Choroid plexus epithelial cell (primary cell): ENCODE measurements at regions not wholly inside any gene's neighbourhood (a gene's known extent, or its start where the extent isn't known, plus 50 kb on each side); places are given as distances from the start of the nearest gene placed in this dataset.
A peak's percentile ranks its signal among the peaks of the same experiment; 100 is the strongest.
"Not testable (repeated sequence)": the region's sequence is repeated elsewhere in the genome, so short reads cannot be mapped to it uniquely, and the experiment has no call there.

Experiments used
- DNase-seq: peaks from one replicate; pipeline ENCODE4 v3.0.0-alpha.2; 2010; ENCODE audit warnings: low read depth
- H3K4me3 ChIP-seq: 2 replicates; pipeline ENCODE4 v1.5.1; 2011; ENCODE audit warnings: low read depth, mild to moderate bottlenecking, control low read depth, low read length, moderate library complexity
- TF ChIP-seq, protein P1 (sequence below): conservative IDR thresholded peaks from 2 replicates; pipeline ENCODE4 v1.5.1; 2011; ENCODE audit warnings: low read depth, mild to moderate bottlenecking, control low read depth, inconsistent platforms, low read length, moderate library complexity

DNA sequence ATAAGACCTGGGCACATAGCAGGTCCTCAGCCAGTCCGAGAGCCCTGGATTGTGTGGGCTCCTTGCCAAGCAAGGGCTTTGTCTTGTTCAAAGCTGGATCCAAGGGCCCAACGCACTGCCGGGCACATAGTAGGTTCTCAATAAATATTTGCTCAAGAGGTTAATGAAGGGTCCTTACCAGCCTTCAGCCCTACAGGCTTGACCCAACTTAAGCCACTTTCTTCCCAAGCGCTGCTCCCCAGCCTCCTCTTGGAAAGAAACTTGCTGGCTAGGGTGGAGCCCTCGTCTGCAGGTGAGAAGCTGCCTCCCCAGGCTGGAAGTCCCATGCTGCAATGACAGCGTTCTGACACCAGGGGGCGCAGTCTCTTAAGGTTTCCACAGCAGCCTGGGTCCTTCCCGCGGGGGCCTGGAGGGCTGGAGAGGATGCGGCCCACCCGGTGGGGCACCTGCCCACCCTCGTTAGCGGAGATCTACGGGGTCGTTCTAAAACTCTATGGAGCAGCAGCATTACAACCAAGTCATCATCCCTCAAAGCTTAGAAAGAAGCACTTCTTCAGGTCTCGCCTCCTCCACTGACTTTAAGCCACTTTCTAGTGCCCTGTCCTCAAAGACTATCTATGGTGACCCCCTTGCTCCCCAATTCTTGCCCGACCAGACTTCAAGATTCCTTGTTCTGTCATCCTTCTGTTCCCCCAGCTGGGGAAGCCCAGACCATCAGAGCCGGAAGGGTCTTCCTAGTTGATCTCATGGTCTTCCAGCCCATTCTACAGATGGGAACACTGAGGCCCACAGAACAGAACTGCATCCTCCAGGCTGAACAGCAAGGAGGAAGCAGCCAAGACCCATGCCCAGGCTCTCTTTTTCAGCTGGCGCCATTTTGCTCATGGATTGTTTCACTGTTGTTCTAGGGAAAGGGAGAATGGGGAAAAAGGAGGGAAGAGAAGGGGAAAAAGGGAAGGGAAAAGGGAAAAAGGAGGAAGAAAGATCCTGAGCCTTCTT is 115.4 kb downstream of the LHX2 start:
- TF ChIP-seq, protein P1, sequence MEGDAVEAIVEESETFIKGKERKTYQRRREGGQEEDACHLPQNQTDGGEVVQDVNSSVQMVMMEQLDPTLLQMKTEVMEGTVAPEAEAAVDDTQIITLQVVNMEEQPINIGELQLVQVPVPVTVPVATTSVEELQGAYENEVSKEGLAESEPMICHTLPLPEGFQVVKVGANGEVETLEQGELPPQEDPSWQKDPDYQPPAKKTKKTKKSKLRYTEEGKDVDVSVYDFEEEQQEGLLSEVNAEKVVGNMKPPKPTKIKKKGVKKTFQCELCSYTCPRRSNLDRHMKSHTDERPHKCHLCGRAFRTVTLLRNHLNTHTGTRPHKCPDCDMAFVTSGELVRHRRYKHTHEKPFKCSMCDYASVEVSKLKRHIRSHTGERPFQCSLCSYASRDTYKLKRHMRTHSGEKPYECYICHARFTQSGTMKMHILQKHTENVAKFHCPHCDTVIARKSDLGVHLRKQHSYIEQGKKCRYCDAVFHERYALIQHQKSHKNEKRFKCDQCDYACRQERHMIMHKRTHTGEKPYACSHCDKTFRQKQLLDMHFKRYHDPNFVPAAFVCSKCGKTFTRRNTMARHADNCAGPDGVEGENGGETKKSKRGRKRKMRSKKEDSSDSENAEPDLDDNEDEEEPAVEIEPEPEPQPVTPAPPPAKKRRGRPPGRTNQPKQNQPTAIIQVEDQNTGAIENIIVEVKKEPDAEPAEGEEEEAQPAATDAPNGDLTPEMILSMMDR: peak; percentile 91
- DNase-seq: peak; percentile 77

DNA sequence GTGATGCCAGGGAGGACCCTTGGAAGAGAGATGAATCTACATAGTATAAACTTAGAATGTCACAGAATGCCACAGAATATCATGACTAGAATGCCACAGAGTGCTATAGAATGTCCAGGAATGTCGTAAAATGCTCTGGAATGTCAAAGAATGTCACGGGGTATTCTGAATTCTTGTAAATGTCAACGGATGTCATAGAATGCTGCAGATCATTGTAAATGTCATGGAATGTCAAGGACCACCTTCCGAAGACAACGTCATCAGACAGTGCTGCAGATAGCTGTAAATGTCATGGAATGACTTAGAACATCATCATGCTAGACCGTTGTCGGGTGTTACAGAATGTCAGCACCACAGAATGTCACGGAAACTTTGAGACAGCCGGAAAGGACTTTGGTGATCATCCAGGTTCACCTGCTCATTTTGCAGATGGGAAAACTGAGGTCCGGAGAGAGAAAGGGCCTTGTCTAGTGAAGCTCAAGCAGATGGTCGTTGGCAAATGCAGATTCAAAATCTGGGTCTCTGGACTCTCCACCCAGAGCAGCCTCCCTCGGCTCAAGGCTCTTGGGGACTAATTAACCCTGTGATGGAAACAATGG is 117.1 kb downstream of the LHX2 start:
- DNase-seq: no peak
- H3K4me3 ChIP-seq: no peak overlapping the region
- TF ChIP-seq, protein P1: no peak

More for the DNA sequence above, 115.4 kb downstream of the LHX2 start:
- H3K4me3 ChIP-seq: no peak overlapping the region

DNA sequence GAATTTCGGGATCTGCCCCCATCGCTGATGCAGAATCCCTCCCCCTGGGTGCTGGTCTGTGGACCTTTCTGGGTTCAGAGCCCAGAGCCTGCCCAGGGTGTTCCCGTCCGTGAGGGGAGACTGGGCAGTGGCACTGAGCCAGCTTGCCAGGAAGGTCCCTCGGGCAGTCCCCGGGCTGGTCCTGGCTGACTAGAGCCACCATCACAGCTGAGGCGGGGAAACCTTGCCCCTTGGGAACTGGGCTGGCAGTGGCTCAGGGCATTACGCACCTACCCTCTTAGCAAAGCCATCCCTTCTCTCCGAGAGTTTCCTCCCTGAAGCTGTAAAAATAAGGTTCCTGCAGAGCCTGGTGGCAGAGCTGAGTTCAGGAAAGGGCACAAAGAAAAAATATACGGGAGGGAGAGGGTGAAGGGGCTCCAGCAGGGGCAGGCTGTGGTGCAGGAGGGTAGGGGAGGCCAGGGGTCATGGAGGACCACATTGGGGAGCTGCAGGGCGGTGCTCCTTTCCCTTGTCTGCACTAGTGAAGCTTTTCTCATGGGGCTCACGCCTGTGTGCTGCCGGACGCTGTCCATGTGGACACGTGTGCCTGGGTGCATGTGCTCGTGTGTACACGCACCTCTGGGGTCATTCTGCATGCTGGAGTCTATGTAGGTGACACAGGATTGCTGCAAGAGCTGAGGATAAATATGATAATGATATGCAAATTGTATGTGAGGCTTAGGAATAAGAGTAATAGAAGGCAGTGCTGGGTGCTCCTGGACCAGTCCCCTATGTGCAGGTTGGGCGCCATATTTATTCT is 118.9 kb downstream of the LHX2 start:
- DNase-seq: no peak
- TF ChIP-seq, protein P1: no peak

DNA sequence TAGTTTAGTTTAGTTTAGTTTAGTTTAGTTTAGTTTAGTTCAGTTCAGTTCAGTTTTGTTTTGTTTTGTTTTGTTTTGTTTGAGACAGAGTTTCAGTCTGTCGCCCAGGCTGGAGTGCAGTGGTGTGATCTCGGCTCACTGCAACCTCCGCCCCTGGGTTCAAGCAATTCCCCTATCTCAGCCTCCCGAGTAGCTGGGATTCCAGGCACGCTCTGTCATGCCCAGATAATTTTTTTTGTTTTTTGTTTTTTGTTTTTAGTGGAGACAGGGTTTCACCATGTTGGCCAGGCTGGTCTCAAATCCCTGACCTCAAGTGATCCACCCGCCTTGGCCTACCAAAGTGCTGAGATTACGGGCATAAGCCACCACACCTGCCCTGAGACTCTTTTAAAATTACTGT is 120.0 kb downstream of the LHX2 start:
- H3K4me3 ChIP-seq, DNase-seq: not testable (repeated sequence)

More for the DNA sequence above, 118.9 kb downstream of the LHX2 start:
- no peak overlapping the region for H3K4me3 ChIP-seq

DNA sequence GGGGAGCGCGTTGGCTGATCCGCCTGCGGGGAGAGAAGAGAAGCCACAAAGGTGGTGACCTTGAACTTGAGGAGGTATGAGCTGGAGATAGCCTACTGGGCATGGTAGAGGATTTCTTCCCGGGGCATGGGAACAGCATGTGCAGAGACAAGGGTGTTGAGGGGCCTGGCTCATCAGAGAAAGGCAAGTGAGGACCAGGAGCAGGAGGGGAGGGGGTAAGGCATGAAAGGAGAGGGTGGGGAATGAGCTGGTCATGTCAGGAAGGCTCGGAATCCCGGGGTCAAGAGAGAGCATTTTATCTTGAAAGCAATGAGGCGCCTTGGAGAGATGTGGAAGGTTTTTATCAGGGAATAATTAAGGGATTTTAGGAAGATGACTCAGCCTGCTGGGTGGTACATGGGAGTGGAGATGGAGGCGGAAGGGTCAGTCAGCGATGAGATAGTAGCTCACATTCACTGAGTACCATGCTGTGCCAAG is 121.1 kb downstream of the LHX2 start:
- DNase-seq: peak; percentile 20
- TF ChIP-seq, protein P1: no peak
- H3K4me3 ChIP-seq: no peak overlapping the region

DNA sequence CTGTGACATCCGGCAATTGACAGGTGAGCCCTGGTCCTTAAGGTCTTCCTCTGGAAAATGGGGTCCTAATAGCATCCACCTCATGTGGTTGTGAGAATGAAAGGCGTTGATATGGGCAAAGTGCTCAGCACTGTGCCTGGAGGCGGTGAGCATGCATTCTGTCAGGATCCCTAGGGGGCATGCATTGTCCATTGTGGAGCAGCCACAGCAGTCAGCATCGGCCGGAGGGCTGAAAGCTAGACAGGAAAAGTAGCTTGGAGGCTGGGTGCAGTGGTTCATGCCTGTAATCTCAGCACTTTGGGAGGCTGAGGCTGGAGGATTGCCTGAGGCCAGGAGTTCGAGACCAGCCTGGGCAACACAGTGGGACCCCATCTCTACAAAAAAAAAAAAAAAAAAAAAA is 122.2 kb downstream of the LHX2 start:
- no peak overlapping the region for H3K4me3 ChIP-seq
- TF ChIP-seq, protein P1: peak; percentile 66
- DNase-seq: peak; percentile 58

DNA sequence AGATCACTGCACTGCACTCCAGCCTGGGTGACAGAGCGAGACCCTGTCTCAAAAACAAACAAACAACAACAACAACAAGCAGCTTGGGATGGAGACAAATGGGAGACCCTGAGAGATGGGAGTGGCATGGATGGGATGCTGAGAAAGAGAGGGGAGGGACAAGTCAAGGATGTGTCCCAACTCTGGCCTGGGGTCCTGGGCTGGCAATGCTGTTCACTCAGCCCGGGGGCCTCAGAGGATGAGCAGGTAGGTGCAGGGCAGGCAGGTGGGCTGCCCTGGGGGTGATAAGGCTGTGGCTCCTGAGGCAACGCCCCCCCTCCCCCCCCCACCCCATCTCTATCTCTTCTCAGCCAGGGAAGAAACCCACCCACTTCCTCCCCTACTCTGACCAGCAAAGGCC is 123.0 kb downstream of the LHX2 start:
- no peak overlapping the region for H3K4me3 ChIP-seq
- no peak for DNase-seq
- TF ChIP-seq, protein P1: no peak
